ENCODE measurements at regions not wholly inside any gene's neighbourhood (a gene's known extent, or its start where the extent isn't known, plus 50 kb on each side); places are given as distances from the start of the nearest gene placed in this dataset.
"Not testable (repeated sequence)": the region's sequence is repeated elsewhere in the genome, so short reads cannot be mapped to it uniquely, and the experiment has no call there.

GRCh38 chr2:237196866-237197618 is 111.4 kb downstream of the COPS8 start:
- DNase-seq, result no peak

- no peak for DNase-seq
Observed at GRCh38 chr2:237198164-237198855, 112.6 kb downstream of the COPS8 start.

GRCh38 chr2:237199082-237199481 is 113.4 kb downstream of the COPS8 start:
- no peak for DNase-seq

- no peak for DNase-seq
Observed at GRCh38 chr2:237199577-237199976, 113.9 kb downstream of the COPS8 start.

GRCh38 chr2:237200462-237200861 is 114.8 kb downstream of the COPS8 start:
- no peak for DNase-seq

GRCh38 chr2:237201461-237202287 is 116.0 kb downstream of the COPS8 start:
- no peak for DNase-seq

GRCh38 chr2:237202288-237203030 is 116.8 kb downstream of the COPS8 start:
- DNase-seq, result no peak

- DNase-seq, result no peak
Observed at GRCh38 chr2:237205043-237205541, 119.4 kb downstream of the COPS8 start.

- no peak for DNase-seq
Observed at GRCh38 chr2:237205561-237205971, 119.9 kb downstream of the COPS8 start.

GRCh38 chr2:237207646-237208045 is 122.0 kb downstream of the COPS8 start:
- DNase-seq, result no peak

GRCh38 chr2:237208373-237209260 is 122.9 kb downstream of the COPS8 start:
- no peak for DNase-seq

- DNase-seq, result no peak
Observed at GRCh38 chr2:237209885-237210284, 124.2 kb downstream of the COPS8 start.

GRCh38 chr2:237210297-237210696 is 124.6 kb downstream of the COPS8 start:
- DNase-seq, result no peak

GRCh38 chr2:237210763-237211162 is 125.1 kb downstream of the COPS8 start:
- DNase-seq, result no peak

- DNase-seq, result not testable (repeated sequence)
Observed at GRCh38 chr2:237212356-237213279, 126.9 kb downstream of the COPS8 start.

GRCh38 chr2:237213315-237214022 is 127.8 kb downstream of the COPS8 start:
- no peak for DNase-seq

- DNase-seq, result no peak
Observed at GRCh38 chr2:237214030-237214675, 128.5 kb downstream of the COPS8 start.

- DNase-seq, result no peak
Observed at GRCh38 chr2:237214963-237215362, 129.3 kb downstream of the COPS8 start.

GRCh38 chr2:237217995-237218616 is 132.4 kb downstream of the COPS8 start:
- DNase-seq, result no peak

All from NCI-H446 (cell line).